Endothelial cell of umbilical vein (primary cell): ENCODE measurements at regions not wholly inside any gene's neighbourhood (a gene's known extent, or its start where the extent isn't known, plus 50 kb on each side); places are given as distances from the start of the nearest gene placed in this dataset.

Source experiments
- BruUV-seq: library from RNA; stranded (reverse); fragments of 400-500 nt; replicated peaks from 2 replicates; lab custom pipeline; 2021; lab: Mats Ljungman, UMichigan
- CTCF ChIA-PET: fragments of 300-600, 350-600 bp; sonication (Branson Sonifier 250); formaldehyde crosslinking; loops from one replicate; lab custom pipeline; 2021; ENCODE audit warnings: antibody characterized with exemption, inconsistent platforms; lab: Charles Lee
- POLR2A ChIA-PET: fragments of 300-600, 350-600 bp; sonication (Branson Sonifier 250); formaldehyde crosslinking; loops from one replicate; lab custom pipeline; 2021; ENCODE audit warnings: antibody characterized with exemption, inconsistent platforms; lab: Charles Lee
- DNase-seq: peaks from one replicate; pipeline ENCODE4 v3.0.0-alpha.2; 2011; ENCODE audit warnings: low read depth, low spot score
- FAIRE-seq: peaks from 2 replicates; lab custom pipeline; 2011; peaks lifted over from hg19 to GRCh38; lab: Jason Lieb, UNC
- H2AFZ ChIP-seq: 2 replicates; pipeline ENCODE4 v1.6.0; 2012; ENCODE audit warnings: low read depth, low read length, control low read depth, inconsistent platforms
- H3K27ac ChIP-seq: 2 replicates; pipeline ENCODE4 v1.5.1; 2011; ENCODE audit warnings: low read depth, mild to moderate bottlenecking, control low read depth, low read length, moderate library complexity; ENCODE audit not compliant: insufficient read depth
- H3K27me3 ChIP-seq, 2 experiments: 2 replicates each; pipeline versions ENCODE4 v1.6.0 to v1.6.1; 2011; ENCODE audit warnings: low read length in 2 of 2, mixed read lengths in 1 of 2; ENCODE audit not compliant: control insufficient read depth in 2 of 2, insufficient read depth in 2 of 2
- H3K36me3 ChIP-seq, 2 experiments: 2 replicates in 1 of 2; 3 replicates in 1 of 2; pipeline ENCODE4 v1.5.1; 2011; ENCODE audit warnings: low read length in 2 of 2, mild to moderate bottlenecking in 1 of 2, moderate library complexity in 1 of 2; ENCODE audit not compliant: control insufficient read depth in 2 of 2, insufficient read depth in 2 of 2; ENCODE audit errors: extremely low read depth in 1 of 2
- H3K4me1 ChIP-seq: 3 replicates; pipeline ENCODE4 v1.5.1; 2011; ENCODE audit warnings: mild to moderate bottlenecking, low read length; ENCODE audit not compliant: control insufficient read depth, insufficient read depth; ENCODE audit errors: extremely low read depth
- H3K4me2 ChIP-seq: 2 replicates; pipeline ENCODE4 v1.6.1; 2011; ENCODE audit warnings: low read length, control low read depth, mixed read lengths; ENCODE audit not compliant: insufficient read depth
- H3K4me3 ChIP-seq, 3 experiments: fragments of 200-600 bp in 1 of 3; sonication (generic), shearing (Covaris generic) in 1 of 3; replicated peaks in 1 of 3; 2 replicates each; pipeline ENCODE4 v1.5.1; 2011 to 2016; ENCODE audit warnings: control low read depth in 3 of 3, low read length in 3 of 3, mild to moderate bottlenecking in 2 of 3, inconsistent platforms in 1 of 3, low read depth in 1 of 3, moderate library complexity in 1 of 3; ENCODE audit not compliant: insufficient read depth in 1 of 3
- H3K79me2 ChIP-seq: 2 replicates; pipeline ENCODE4 v1.6.0; 2012; ENCODE audit warnings: low read length, inconsistent platforms; ENCODE audit not compliant: control insufficient read depth, insufficient read depth
- H3K9ac ChIP-seq: replicated peaks from 2 replicates; pipeline ENCODE3; 2011; ENCODE audit warnings: low read length, control low read depth; ENCODE audit not compliant: insufficient read depth; ENCODE audit errors: extremely low read depth
- H3K9me1 ChIP-seq: replicated peaks from 3 replicates; pipeline ENCODE4 v1.6.0; 2011; ENCODE audit warnings: mild to moderate bottlenecking, low read length; ENCODE audit not compliant: control insufficient read depth, insufficient read depth; ENCODE audit errors: extremely low read depth
- H3K9me3 ChIP-seq: replicated peaks from 2 replicates; pipeline ENCODE4 v1.5.1; 2012; ENCODE audit warnings: low read length, inconsistent platforms; ENCODE audit not compliant: control insufficient read depth, insufficient read depth
- H4K20me1 ChIP-seq: replicated peaks from 2 replicates; pipeline ENCODE3; 2011; ENCODE audit warnings: mild to moderate bottlenecking, low read length; ENCODE audit not compliant: control insufficient read depth, insufficient read depth; ENCODE audit errors: extremely low read depth
- EZH2 ChIP-seq: IDR thresholded peaks from 2 replicates; pipeline ENCODE4 v1.6.1; 2012; ENCODE audit warnings: borderline replicate concordance, low read depth, mild to moderate bottlenecking, moderate library complexity, low read length, inconsistent platforms; ENCODE audit not compliant: severe bottlenecking
- FOS ChIP-seq: IDR thresholded peaks from 2 replicates; pipeline ENCODE4 v1.6.1; 2011; ENCODE audit warnings: mild to moderate bottlenecking, low read length, moderate library complexity, borderline replicate concordance; ENCODE audit not compliant: insufficient read depth
- GATA2 ChIP-seq: IDR thresholded peaks from 2 replicates; pipeline ENCODE4 v1.7.0; 2011; ENCODE audit warnings: low read depth, mild to moderate bottlenecking, moderate library complexity, mixed read lengths, low read length; ENCODE audit not compliant: insufficient read length, insufficient read depth
- JUN ChIP-seq: IDR thresholded peaks from 2 replicates; pipeline ENCODE4 v1.6.1; 2011; ENCODE audit warnings: borderline replicate concordance, low read depth; ENCODE audit not compliant: insufficient read length, insufficient read depth
- MYC ChIP-seq: IDR thresholded peaks from one replicate; pipeline ENCODE4 v1.6.1; 2011; ENCODE audit warnings: mild to moderate bottlenecking, low read depth, low read length
- POLR2A ChIP-seq: IDR thresholded peaks from 2 replicates; pipeline ENCODE4 v1.6.1; 2012; ENCODE audit warnings: low read depth, mild to moderate bottlenecking, control low read depth, low read length
- POLR2AphosphoS5 ChIP-seq: IDR thresholded peaks from 2 replicates; pipeline ENCODE4 v1.6.1; 2012; ENCODE audit warnings: low read depth, mild to moderate bottlenecking, control low read depth, low read length, moderate library complexity; ENCODE audit not compliant: insufficient read depth
- dilution Hi-C: fragments of 300-500 bp; cut with MboI; formaldehyde crosslinking; loops from one replicate; pipeline ENCODE4 v1.15.0; 2019; ENCODE audit warnings: low sequenced_read_pairs; ENCODE audit not compliant: extremely low pct_ligation_motif_present
- intact Hi-C: fragments of 100-400 bp; cut with micrococcal nuclease; formaldehyde crosslinking; loops from one replicate; pipeline ENCODE4 v1.10.0; 2022
- TF ChIP-seq, protein P1 (sequence below): IDR thresholded peaks from 2 replicates; pipeline ENCODE4 v1.6.1; 2011; ENCODE audit not compliant: insufficient read depth, insufficient read length
- TF ChIP-seq, protein P2 (sequence below), 2 donors: IDR thresholded peaks; 1 replicate in 1 of 2; 2 replicates in 1 of 2; pipeline ENCODE4 v1.5.1; 2011; ENCODE audit warnings: low read length in 2 of 2, mild to moderate bottlenecking in 2 of 2, moderate library complexity in 2 of 2, control low read depth in 1 of 2, inconsistent platforms in 1 of 2, low read depth in 1 of 2; ENCODE audit not compliant: insufficient read depth in 1 of 2; ENCODE audit errors: extremely low read depth in 1 of 2

DNA sequence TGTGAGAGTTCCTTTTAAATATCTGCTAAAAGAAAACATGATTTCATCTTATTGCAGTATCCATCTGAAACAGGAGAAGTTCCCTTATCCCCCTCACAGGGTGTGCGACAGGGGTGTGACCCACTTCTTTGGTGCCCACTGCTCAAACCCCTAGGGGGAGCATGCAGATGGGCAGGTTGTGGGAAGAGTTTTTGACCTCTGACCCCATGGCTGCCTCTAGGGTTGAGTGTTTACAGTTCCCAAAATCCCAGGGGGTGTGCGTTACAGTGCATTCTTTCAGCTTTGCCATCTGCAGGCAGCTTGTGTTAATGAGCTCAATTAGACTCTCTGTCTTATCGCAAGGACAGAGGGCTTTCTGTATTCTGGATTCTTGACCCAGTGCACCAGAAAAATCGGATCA, 443.2 kb upstream of the FRG2C start:
- intact Hi-C loops: no loop called here
- BruUV-seq: no TSS peak
- no peak for TF ChIP-seq POLR2AphosphoS5
- no peak for TF ChIP-seq JUN
- no peak for TF ChIP-seq POLR2A
- no peak for TF ChIP-seq MYC
- Histone ChIP-seq H4K20me1 (no peaks in the 10 kb centered on the region), H3K9ac (no peak overlapping the region), H3K27me3 (no peaks in the 10 kb centered on the region), H3K4me1 (no peaks in the 10 kb centered on the region), H3K79me2 (no peaks in the 10 kb centered on the region), H3K27ac (no peak overlapping the region), H2AFZ (no peak overlapping the region), H3K9me3 (no peaks in the 10 kb centered on the region), H3K4me3 (no peak overlapping the region), H3K4me2 (no peak overlapping the region), H3K9me1 (no peaks in the 10 kb centered on the region), H3K36me3 (no peaks in the 10 kb centered on the region)
- POLR2A ChIA-PET: no interaction called here
- dilution Hi-C loops: no loop called here
- FAIRE-seq: no peak
- CTCF ChIA-PET: no interaction called here
- no peak for DNase-seq

DNA sequence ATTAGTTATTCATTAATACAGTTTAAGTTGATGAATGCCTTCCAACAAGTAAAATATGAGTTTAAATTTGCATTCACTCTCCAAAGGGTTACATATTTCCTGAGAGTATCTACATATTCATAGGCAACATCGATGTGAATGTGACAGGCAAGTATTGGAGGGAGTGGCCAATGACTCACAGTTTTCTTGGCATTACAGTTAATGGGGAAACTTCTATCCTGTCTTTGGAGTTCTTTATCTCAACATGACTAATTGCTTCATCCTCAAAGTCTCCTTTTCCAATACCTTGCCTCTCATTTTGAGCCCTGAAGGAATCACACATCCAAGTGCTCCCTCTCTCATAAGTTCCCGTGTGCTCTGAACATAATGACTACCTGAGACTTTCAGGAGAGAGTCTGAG, 439.7 kb upstream of the FRG2C start:
- Histone ChIP-seq H2AFZ (no peak overlapping the region), H3K4me2 (no peak overlapping the region), H3K79me2 (no peaks in the 10 kb centered on the region), H3K27ac (no peak overlapping the region), H3K9me3 (no peaks in the 10 kb centered on the region), H3K4me3 (no peak overlapping the region), H4K20me1 (no peaks in the 10 kb centered on the region), H3K4me1 (no peaks in the 10 kb centered on the region), H3K9me1 (no peaks in the 10 kb centered on the region), H3K9ac (no peak overlapping the region), H3K36me3 (no peaks in the 10 kb centered on the region), H3K27me3 (no peaks in the 10 kb centered on the region)
- intact Hi-C loops: no loop called here
- TF ChIP-seq, protein P1, sequence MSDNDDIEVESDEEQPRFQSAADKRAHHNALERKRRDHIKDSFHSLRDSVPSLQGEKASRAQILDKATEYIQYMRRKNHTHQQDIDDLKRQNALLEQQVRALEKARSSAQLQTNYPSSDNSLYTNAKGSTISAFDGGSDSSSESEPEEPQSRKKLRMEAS: no peak
- no peak for TF ChIP-seq POLR2AphosphoS5
- TF ChIP-seq, protein P2, sequence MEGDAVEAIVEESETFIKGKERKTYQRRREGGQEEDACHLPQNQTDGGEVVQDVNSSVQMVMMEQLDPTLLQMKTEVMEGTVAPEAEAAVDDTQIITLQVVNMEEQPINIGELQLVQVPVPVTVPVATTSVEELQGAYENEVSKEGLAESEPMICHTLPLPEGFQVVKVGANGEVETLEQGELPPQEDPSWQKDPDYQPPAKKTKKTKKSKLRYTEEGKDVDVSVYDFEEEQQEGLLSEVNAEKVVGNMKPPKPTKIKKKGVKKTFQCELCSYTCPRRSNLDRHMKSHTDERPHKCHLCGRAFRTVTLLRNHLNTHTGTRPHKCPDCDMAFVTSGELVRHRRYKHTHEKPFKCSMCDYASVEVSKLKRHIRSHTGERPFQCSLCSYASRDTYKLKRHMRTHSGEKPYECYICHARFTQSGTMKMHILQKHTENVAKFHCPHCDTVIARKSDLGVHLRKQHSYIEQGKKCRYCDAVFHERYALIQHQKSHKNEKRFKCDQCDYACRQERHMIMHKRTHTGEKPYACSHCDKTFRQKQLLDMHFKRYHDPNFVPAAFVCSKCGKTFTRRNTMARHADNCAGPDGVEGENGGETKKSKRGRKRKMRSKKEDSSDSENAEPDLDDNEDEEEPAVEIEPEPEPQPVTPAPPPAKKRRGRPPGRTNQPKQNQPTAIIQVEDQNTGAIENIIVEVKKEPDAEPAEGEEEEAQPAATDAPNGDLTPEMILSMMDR (IDR thresholded peaks at IDR 0.05; ENCODE audit: extremely low read depth in 1 of 2, insufficient read depth in 1 of 2, low read depth in 1 of 2, low read length in 2 of 2): no peak
- no peak for TF ChIP-seq FOS
- TF ChIP-seq JUN: no peak
- TF ChIP-seq GATA2: no peak
- TF ChIP-seq MYC: no peak
- no peak for TF ChIP-seq POLR2A
- TF ChIP-seq EZH2: no peak
- CTCF ChIA-PET: no interaction called here
- no peak for DNase-seq
- dilution Hi-C loops: no loop called here
- POLR2A ChIA-PET: no interaction called here
- FAIRE-seq: no peak
- no TSS peak for BruUV-seq
